Activated CD8-positive, alpha-beta T cell treated with anti-CD3 and anti-CD28 coated beads for 36 hours (primary cell): ENCODE measurements at regions not wholly inside any gene's neighbourhood (a gene's known extent, or its start where the extent isn't known, plus 50 kb on each side); places are given as distances from the start of the nearest gene placed in this dataset.

Source experiments
- ATAC-seq: fragments of 200-7000 bp; cut with Tn5 transposase; one replicate; pipeline ENCODE4 v1.10.0; 2021; ENCODE audit warnings: mild to moderate bottlenecking, moderate library complexity
- CTCF ChIA-PET: fragments of 350-600 bp; sonication (Branson Sonifier 250); formaldehyde crosslinking; loops from one replicate; lab custom pipeline; 2021; ENCODE audit warnings: antibody characterized with exemption; lab: Charles Lee
- POLR2A ChIA-PET: fragments of 350-600 bp; sonication (Branson Sonifier 250); formaldehyde crosslinking; loops from one replicate; lab custom pipeline; 2021; ENCODE audit warnings: antibody characterized with exemption; lab: Charles Lee
- DNase-seq: peaks from one replicate; pipeline ENCODE4 v3.0.0-alpha.2; 2020
- H3K27ac Mint-ChIP-seq: one replicate; pipeline ENCODE4 v1.8.0; 2021; ENCODE audit warnings: mild to moderate bottlenecking, mixed read lengths
- H3K27me3 Mint-ChIP-seq: one replicate; pipeline ENCODE4 v1.8.0; 2021; ENCODE audit warnings: mixed read lengths
- H3K36me3 Mint-ChIP-seq: one replicate; pipeline ENCODE4 v1.8.0; 2021; ENCODE audit warnings: low read depth, mixed read lengths
- H3K4me1 Mint-ChIP-seq: one replicate; pipeline ENCODE4 v1.8.0; 2021; ENCODE audit warnings: low read depth, mixed read lengths
- H3K4me3 Mint-ChIP-seq: one replicate; pipeline ENCODE4 v1.8.0; 2021; ENCODE audit warnings: mild to moderate bottlenecking, moderate library complexity, mixed read lengths
- H3K9me3 Mint-ChIP-seq: one replicate; pipeline ENCODE4 v1.8.0; 2021; ENCODE audit warnings: mixed read lengths
- intact Hi-C: fragments of 100-400 bp; cut with micrococcal nuclease; formaldehyde crosslinking; loops from one replicate; pipeline ENCODE4 v1.10.0; 2022
- TF ChIP-seq, protein P1 (sequence below): fragments of 200-600 bp; IDR thresholded peaks from one replicate; pipeline ENCODE4 v1.8.0; 2022; ENCODE audit warnings: antibody characterized with exemption, mild to moderate bottlenecking

DNA sequence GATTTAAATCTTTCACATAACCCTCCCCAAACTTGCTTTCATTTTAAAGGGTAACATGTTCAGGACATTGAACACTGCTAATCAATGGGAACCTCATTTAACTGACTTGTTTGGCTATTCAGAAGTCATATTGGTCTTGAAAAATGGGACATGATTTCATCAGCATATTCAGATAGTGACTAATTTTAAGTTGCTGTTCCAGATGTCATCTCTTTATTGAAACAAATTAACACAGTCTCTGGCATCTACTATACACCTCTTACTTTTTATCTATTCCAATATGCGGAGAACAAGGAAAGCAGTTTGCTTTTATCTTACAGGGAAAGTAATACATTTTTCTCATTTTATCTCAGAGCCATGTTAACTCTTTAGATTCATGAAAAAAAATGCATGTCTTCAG, 310.1 kb downstream of the S1PR1 start:
- Mint-ChIP-seq H3K9me3 (no peaks in the 10 kb centered on the region), H3K36me3 (no peaks in the 10 kb centered on the region), H3K27me3 (no peaks in the 10 kb centered on the region), H3K4me1 (no peaks in the 10 kb centered on the region), H3K27ac (no peak overlapping the region), H3K4me3 (no peak overlapping the region)
- POLR2A ChIA-PET: no interaction called here
- CTCF ChIA-PET: no interaction called here
- TF ChIP-seq, protein P1, sequence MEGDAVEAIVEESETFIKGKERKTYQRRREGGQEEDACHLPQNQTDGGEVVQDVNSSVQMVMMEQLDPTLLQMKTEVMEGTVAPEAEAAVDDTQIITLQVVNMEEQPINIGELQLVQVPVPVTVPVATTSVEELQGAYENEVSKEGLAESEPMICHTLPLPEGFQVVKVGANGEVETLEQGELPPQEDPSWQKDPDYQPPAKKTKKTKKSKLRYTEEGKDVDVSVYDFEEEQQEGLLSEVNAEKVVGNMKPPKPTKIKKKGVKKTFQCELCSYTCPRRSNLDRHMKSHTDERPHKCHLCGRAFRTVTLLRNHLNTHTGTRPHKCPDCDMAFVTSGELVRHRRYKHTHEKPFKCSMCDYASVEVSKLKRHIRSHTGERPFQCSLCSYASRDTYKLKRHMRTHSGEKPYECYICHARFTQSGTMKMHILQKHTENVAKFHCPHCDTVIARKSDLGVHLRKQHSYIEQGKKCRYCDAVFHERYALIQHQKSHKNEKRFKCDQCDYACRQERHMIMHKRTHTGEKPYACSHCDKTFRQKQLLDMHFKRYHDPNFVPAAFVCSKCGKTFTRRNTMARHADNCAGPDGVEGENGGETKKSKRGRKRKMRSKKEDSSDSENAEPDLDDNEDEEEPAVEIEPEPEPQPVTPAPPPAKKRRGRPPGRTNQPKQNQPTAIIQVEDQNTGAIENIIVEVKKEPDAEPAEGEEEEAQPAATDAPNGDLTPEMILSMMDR: no peak
- no peak for DNase-seq
- intact Hi-C loops: no loop called here
- no peak for ATAC-seq

DNA sequence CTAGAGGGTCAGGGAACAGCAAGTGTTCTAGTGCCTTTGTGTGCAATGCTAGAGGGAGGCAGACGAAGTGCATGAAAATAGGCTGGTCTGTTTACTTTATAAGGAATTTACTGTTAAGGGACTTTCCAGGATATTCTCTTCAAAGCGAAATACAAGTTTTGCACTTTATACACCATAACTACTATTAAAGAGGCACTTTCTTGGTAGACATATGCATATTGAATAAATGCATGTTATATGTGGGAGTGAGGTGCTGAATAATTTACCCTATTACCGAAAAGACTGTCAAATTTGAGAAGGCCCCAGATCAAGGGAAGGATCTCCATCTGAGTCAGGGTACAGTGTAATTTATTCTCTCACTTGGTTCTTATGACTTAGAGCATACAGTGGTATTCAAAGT, 310.5 kb downstream of the S1PR1 start:
- intact Hi-C loops: no loop called here
- CTCF ChIA-PET: no interaction called here
- Mint-ChIP-seq H3K36me3 (no peaks in the 10 kb centered on the region), H3K4me3 (no peak overlapping the region), H3K9me3 (no peaks in the 10 kb centered on the region), H3K27me3 (no peaks in the 10 kb centered on the region), H3K27ac (no peak overlapping the region), H3K4me1 (no peaks in the 10 kb centered on the region)
- no peak for ATAC-seq
- TF ChIP-seq, protein P1: no peak
- POLR2A ChIA-PET: no interaction called here
- DNase-seq: no peak

DNA sequence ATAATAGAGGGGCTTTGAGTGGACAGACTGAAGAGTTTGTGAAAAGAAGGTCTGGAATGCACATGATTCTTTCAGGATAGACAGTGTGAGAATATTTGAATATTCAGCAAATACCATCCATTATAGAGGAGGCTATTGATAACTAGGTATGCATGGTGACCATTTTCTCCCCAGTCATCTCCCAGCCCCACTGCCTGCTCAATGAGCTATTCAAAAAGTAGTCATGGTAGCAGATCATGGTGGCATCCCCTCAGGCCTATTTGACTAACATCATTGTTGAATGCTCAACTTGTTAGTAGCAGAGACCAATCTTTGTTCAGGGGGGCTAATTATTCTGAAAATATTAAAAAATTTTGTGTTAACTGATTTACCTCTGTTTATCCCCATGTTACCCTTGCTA, 311.6 kb downstream of the S1PR1 start:
- no peaks in the 10 kb centered on the region for H3K9me3 Mint-ChIP-seq

DNA sequence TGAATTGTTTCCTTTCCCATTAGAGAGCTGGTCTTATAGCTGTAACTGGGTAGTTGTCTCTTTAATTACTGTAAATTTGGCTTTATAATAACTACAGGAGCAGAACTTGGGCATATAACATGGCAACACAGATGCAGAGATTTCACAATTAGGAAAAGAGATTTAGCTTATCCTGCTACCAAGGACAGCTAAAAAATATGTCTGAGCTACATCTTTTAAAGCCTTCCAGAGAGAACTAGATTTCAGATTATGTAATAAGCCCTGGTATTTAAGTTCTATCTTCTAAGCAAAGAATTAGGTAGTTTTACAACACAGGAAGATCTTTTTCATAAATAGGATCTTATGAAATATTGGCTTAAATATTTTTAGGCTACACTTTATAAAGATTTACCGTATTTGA, 313.8 kb downstream of the S1PR1 start:
- no peaks in the 10 kb centered on the region for H3K36me3 Mint-ChIP-seq
- ATAC-seq (no peak), DNase-seq (no peak)
- POLR2A ChIA-PET: no interaction called here
- H3K4me1 Mint-ChIP-seq: no peaks in the 10 kb centered on the region
- no peak overlapping the region for H3K4me3 Mint-ChIP-seq
- H3K9me3 Mint-ChIP-seq: no peaks in the 10 kb centered on the region
- no peak overlapping the region for H3K27ac Mint-ChIP-seq
- CTCF ChIA-PET: interaction anchor here (1.1 kb wide), 1 partner anchor 241 kb away, joined by 3 read pairs; no protein-coding TSS in a partner anchor
- H3K27me3 Mint-ChIP-seq: no peaks in the 10 kb centered on the region
- TF ChIP-seq, protein P1: no peak
- intact Hi-C loops: no loop called here

More for the DNA sequence above, 311.6 kb downstream of the S1PR1 start:
- no peak for DNase-seq
- ChIA-PET CTCF (interaction anchor here (1.4 kb wide), 1 partner anchor 42 kb away, joined by 4 read pairs; no protein-coding TSS in a partner anchor), POLR2A (no interaction called here)
- intact Hi-C loops: no loop called here
- H3K27ac Mint-ChIP-seq: no peak overlapping the region
- no peaks in the 10 kb centered on the region for H3K27me3 Mint-ChIP-seq
- no peaks in the 10 kb centered on the region for H3K36me3 Mint-ChIP-seq
- no peak overlapping the region for H3K4me3 Mint-ChIP-seq
- TF ChIP-seq, protein P1: no peak
- no peak for ATAC-seq
- H3K4me1 Mint-ChIP-seq: no peaks in the 10 kb centered on the region

DNA sequence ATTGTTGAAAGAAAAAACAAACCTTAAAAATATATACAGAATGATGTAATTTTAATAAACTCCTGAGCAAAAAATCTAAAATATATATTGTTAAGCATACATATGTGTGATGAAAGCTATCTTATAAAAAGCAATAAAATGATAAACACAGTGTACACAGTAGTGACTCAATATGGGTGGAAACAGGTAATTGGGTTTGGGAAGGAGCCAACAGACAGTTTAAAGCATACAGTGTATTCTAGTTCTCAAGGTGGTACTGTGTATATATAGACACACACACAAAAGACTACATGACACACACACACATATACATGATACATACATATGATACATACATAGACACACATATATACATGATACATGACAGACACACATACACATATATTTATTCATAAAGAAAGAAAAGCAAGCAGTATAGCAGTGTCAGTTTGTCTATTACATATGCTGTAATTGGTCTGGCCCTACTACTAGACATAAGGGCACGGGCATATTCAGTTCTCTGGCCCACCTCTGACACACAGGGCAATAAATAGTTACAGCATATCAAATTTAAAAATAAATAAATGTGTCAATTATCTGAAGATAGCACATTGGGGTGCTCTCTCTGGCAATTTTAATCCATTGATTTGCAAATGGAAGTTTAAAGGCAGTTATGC, 330.2 kb downstream of the S1PR1 start:
- peaks cover 9% of the 10 kb centered on the region for H3K27me3 Mint-ChIP-seq
- CTCF ChIA-PET: interaction anchor here (0.6 to 1.7 kb wide), 6 partner anchors 9 to 92 kb away, joined by 3 to 9 read pairs (median 4); no protein-coding TSS in a partner anchor
- H3K36me3 Mint-ChIP-seq: no peaks in the 10 kb centered on the region
- ATAC-seq (no peak), DNase-seq (no peak)
- no peak overlapping the region for H3K27ac Mint-ChIP-seq
- H3K9me3 Mint-ChIP-seq: peaks cover 2% of the 10 kb centered on the region
- no peaks in the 10 kb centered on the region for H3K4me1 Mint-ChIP-seq
- TF ChIP-seq, protein P1: no peak
- intact Hi-C loops: no loop called here
- no peak overlapping the region for H3K4me3 Mint-ChIP-seq
- POLR2A ChIA-PET: no interaction called here
